ENCODE measurements at regions not wholly inside any gene's neighbourhood (a gene's known extent, or its start where the extent isn't known, plus 50 kb on each side); places are given as distances from the start of the nearest gene placed in this dataset.

DNA sequence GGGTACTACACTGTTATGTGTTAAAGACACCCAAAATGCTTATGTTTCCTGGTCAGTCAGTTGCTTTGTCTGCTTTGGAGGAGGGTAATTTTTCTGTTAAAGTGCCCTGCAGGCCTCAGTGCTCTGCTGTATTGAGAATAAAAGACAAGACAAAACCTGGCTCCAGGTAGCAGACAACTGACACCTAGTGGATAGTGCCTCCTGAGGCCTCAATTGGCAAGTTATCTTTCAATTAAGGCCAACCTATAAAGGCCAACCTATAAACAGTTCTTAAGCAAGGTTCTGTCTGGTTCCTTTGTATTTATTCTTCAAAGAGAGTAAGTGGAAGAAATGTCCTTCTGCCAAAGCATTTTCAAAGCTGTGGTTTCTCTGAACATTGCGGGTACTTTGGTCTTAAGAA, 773.8 kb downstream of the MECOM start:
- no peak for DNase-seq (ENCODE audit: low read depth)

DNA sequence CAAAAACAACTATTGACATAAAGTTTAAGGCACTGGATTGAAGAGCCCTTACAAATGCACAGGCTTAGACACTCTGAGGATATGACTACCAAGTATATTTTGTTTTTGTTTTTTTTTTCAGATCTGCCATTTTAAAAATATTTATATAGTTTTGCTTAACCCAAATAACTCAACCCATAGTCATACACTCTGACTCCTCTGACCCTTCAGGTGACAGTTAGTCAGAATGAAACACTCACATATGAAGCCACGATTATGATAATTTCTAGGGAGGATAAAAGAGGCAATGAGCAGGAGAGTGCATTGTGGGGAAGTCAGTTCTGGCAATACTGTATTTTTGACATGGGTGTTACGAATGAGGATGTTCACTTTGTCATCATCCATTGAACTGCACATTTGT, 774.7 kb downstream of the MECOM start:
- DNase-seq (ENCODE audit: low read depth) = no peak

DNA sequence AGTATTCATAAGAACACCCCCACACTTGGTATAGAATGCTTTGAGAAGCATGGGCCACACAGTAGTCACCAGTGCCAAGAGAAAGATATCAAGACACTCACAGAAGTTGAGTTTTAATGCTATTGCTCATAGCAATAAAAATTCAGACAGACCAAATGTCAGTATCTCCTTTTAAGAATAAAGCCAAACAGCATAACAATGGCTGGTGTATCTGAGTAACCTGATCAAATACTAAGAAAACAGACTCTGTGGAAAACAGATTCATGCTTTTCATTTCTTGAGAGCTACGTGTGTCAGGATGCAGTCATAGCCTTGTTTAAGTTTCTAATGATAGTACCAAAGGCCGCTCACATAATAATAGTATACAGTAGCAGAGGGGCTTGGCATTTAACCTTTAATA, 778.5 kb downstream of the MECOM start:
- DNase-seq (ENCODE audit: low read depth) = no peak

DNA sequence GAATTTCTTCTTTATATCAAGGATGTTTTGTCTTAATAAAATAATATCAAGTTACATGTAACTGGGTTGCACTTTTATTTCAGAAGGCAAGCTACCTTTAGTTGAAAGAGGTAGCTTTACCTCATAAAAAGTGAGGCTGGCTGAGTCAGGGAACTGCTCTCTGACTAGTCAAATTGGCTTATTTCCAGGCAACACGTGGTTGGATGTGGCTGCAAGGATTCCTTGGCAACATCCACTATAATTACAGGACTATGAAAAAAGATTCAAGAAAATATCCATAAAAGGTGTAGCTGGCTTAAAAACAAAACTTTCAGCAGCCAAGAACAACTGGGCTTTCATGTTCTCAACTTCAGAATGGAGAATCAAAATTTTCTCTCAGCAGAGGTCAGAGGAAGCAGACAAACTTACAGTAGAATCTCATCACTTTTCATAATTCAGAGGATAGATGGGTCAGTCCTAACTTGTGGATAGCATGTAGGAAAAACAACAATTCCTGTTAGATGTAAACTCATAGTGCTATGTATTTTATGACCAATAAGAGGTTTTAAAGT, 779.1 kb downstream of the MECOM start:
- peak; percentile 46 for DNase-seq (ENCODE audit: low read depth)

DNA sequence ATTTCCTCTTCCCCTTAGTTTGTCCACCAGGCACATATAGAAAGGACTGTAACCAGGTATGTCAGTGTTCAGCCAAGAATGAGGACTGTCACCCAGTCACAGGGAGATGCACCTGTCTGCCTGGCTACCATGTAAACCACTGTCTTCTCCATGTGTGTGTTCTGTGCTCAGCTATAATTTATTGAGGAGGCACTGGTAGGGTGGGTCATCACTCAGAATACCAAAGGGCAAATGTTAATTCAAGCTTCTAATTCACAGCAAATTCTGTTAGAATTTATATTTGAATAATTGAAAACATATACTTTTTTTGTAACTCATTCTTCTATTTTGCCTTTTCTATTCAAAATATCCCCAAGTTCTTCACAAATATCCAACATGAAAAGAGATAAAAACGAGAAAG, 780.4 kb downstream of the MECOM start:
- DNase-seq (ENCODE audit: low read depth) = no peak

DNA sequence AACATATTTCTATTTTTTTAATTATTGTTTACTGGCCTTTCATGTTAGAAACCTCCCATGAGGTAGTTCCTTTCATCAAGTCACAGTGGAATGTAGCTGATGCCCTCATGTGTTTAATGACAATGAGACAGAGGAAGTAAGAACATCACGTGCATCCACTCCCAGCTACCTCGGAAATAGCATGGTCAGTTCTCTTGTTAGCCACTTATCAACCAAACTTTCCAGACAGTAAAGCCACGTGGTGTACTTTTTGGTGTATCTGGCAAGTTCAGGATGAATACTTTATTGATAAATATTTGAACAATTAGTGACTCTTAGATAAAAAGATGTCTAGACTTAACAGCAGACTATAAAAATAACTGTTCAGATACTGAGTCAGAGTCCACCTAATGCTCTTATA, 781.7 kb downstream of the MECOM start:
- no peak for DNase-seq (ENCODE audit: low read depth)

DNA sequence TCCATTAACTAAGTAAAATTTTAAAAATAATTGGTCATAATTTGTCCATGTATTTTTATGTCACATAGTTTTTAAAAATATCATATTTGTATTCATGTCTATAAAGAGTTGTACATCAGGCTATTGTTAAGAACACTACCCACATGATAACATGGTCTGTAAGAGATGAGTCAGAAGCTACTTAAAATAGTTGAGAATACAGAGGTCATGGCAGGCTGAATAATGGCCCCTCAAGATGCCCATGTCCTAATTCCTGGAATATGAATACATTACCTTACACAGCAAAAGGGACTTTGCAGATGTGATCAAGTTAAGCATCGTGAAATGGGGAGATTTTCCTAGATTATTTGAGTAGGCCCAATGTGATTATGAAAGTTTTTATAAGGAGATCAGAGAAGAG, 782.9 kb upstream of the GOLIM4 start:
- DNase-seq (ENCODE audit: low read depth) = no peak

DNA sequence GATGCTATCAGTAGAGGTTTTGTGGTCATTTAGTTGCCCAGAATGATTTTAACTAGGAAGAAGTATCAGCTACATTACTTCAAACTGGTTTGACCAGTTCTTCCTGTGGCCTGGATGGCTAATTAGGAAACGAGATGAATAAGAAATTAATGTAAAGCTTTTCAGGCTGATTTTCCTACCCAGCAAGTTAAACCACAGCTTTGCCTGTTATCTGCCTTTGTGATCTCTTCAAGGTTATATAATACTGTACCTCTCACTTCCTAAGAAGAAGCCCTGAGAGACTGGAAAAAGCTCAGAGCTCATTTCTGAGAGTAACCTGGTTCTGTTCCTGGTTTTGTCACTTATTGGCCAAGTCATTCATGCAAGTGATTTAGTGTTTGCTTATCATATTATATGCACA, 782.2 kb upstream of the GOLIM4 start:
- no peak for DNase-seq (ENCODE audit: low read depth)

DNA sequence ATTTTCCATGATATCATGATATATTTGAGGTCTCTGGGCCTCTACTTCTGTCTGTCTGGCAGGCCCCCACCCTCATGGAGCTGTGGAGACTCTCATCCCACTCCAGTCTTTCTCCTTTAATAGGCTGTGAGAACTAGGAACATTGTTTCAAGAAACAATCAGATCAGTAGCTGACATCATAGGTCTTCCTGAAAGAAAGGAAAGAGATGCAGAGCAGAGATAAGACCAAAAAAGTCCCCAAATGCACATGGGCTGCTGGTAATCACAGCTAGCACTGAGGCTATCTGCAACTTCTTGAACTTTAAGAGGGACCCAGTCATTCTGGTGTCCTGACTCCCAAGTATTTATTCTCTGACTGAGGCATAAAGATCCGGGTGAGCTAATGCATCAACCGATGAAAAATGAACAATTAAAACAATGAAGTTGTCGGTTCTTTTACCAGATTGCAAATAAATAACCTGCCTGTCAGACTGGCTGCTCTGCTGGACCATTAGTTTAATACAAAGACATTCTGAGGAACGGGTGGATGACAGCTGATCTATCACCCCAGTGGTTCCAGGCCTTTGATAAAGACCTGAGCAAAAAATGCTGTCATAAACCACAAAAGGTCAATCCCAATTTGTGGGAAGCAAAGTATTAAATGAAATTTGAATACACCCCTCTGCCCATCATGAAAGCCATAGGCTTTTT, 780.8 kb upstream of the GOLIM4 start:
- no peak for DNase-seq (ENCODE audit: low read depth)

DNA sequence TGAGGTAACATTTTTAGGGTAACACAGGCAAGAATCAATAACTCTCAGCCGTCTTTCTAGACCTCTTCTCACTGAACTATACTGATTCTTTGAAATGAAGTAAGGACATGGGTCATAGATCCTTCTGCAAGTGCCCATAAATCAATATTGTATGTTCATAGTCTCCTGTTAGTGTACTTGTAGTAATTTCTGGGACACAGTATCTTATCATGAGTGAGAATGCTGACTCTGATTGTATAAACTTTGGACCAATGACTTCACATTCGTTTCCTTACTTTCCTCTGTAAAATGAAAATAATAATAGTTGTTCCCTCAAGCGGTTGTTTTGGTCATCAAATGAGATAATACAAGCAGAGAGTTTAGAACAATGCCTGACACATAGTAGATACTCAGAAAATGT, 777.1 kb upstream of the GOLIM4 start:
- DNase-seq (ENCODE audit: low read depth) = no peak

DNA sequence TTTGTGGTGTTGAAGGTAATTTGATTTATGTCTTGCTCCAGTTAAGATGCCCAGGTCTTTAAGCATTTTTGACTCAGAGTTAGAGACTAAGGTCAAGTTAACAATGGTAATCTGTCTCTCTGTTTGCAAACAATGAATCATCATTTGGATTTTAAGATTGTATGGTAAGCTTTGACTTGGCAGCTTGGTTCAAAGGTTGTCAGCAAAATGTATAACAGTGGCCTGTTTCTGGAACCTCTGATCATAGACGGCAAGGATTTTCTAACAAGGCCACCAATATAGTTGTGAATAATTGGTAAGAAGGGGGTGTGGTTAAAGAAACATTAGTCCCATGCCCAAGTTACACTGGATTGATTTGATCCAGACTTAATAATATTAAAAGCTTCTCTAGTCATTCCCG, 775.2 kb upstream of the GOLIM4 start:
- DNase-seq (ENCODE audit: low read depth) = no peak

DNA sequence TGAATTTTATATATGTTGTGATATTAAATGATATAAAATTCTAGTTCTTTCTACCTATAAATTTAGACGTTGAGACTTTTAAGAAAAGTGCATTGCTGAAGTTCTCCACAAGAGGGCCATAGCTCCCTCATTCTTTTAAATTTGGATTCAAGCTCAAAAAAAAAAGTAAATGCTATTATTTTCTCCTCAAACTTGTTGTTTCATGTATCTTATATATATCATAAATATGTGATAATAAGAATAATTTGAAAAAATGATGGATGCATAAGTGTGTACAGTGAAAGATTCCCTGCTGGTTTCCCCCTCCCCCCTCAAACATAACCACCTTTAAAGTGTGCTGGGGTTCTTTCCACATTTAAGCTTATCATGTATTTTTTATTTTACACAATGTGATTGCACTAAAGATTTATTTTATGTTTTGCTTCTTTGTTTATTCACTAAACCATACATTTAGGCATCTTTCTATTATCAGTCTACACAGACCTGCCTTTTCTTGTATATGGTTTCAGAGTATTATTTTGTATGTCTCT, 769.4 kb upstream of the GOLIM4 start:
- peak; percentile 16 for DNase-seq (ENCODE audit: low read depth)

DNA sequence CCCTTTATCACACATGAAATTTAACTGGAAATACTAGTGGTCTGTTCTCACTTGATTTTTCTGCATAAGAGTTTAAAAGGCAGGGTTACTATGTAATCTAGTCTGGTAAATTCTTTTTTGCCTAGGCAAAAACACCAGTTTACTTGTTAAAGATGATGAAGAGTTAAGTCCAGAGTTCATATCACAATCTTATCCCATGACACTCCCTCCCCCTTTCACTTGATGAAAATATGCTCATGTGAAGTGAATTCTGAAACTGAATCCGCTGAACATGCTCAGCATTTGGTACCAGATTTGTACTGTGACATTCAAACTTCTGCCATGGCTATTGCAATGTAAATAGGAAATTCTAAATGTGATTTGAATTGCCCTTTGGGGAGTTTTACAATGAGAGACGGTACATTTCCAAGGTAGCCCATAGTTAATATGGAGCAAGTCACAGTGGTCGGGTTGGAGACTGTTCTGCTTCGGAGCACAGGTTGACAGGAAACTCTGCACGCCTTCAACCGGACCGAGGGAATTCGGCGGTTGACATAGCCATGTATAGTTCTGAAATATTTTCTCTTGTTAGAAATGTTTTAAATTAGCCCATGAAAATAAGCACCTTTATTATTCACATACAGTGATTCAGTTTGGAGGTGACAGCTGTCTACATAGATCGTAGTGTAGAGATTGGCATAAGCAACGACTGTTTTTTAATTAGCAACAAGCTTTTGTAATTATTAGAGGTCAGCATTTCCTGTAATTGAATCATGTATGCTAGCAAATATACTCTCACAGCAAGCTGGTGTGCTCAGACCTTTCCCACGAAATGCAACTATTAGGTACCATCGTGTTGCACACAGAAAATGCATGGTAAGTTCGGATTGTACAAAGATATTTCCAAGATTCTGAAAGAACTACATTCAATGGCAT, 768.6 kb upstream of the GOLIM4 start:
- no peak for DNase-seq (ENCODE audit: low read depth)

DNA sequence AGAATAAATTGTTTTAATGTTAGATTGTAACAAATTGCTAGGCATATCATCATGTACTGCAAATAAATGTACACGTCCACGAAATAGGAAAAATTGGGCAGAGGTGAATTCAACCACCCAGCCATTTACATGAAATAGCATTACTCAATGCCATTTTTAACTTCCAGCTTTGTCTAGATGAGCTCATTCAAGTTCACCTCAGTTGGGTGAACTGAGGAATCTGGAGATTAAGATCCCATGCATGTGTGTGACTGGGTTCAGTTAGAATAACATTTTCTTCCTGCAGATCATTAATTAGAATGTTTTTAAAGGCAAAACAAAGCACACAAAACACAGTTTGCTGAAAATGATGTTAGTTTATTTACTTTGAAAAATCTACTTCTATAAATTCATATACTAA, 767.8 kb upstream of the GOLIM4 start:
- DNase-seq (ENCODE audit: low read depth) = no peak

DNA sequence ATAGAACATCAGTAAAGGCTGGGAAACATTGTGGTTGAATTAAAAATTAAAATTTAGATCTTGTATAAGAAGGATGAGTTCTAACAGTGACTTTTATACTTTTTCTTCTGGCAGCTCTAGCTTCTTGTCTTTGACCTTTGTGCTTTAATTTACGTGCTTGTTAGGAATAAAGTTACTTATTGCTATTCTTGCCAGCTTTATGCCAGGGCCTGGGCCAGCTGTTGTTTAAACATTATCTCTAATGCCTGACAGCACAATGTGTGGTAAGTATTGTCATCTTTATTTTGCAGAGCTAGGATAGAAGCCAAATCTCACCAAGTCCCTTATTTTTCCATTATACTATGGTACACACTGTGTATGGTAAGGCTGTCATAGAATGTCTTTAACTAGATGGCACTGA, 766.7 kb upstream of the GOLIM4 start:
- DNase-seq (ENCODE audit: low read depth) = no peak

DNA sequence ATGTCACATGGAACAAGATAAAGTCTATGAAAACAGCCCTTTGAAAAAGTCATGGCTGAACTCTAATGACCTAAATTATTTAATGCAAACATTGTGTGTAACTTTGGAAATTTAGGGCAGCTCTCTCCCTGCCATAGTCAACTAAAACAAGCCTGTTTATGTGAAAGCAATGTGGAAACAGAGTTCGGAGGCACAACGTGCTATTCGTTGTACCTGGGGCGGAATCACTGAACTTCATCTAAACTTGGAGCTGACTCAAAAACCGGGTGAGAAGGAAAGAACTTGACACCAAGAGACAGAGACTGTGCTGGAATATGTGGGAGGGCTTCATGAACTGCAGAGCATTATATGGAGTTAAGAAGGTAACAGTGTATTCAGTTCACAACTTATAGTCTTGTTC, 764.9 kb upstream of the GOLIM4 start:
- DNase-seq (ENCODE audit: low read depth) = no peak

DNA sequence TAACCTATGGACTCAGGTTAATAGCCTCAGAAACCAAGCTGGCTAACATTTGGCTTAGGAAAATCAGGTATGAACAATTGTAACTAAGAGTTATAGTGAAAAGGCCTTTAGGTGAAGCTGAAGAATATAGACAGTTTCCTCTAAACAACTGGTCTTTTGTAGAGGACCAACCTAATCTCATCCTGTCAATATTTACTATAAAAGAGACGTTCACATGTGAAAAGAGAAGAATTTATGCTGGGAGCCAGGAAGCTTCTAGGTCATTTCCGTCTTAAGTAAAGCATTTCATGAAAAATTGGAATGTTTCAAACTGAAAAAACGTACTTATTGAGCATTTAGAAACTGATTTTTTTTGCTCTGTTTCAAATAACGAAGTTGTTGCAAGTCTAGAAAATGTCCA, 764.3 kb upstream of the GOLIM4 start:
- no peak for DNase-seq (ENCODE audit: low read depth)

DNA sequence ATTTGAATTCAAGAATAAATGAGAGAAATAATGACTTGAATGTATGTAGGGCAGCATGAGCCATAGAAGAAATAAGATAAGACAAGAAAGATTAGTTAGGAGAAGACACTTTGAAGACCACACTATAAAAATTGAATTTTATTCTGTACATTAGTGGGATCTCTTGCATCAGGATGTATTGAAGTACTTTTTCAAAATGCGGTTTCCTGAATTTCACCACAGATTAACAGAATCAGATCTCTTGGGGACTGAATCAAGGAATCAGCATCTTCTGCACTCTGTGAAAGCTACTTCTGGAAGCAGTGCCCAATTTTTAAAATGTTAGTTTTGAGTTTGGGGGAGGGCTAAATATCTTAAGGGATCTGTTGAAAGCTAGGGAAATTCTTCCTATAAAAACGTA, 763.9 kb upstream of the GOLIM4 start:
- DNase-seq (ENCODE audit: low read depth) = no peak

DNA sequence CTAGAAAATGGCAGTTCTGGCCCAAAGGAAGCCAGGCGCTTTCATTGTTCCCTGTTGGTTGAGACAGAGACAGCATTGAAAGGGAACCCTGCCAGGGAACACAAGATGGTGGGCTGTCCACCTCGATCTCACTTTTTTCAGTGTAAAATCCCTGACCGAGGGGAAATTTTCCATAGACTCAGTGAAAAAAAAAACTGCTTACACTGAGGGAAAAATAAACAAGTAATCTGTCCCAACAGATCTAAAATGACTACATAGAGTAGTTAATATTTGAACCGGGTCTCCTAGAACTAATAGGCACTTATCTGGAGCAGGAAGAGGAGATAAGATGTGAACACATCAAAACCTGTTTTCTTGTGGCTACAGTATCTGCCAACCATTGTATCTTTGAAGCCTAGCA, 763.4 kb upstream of the GOLIM4 start:
- no peak for DNase-seq (ENCODE audit: low read depth)

DNA sequence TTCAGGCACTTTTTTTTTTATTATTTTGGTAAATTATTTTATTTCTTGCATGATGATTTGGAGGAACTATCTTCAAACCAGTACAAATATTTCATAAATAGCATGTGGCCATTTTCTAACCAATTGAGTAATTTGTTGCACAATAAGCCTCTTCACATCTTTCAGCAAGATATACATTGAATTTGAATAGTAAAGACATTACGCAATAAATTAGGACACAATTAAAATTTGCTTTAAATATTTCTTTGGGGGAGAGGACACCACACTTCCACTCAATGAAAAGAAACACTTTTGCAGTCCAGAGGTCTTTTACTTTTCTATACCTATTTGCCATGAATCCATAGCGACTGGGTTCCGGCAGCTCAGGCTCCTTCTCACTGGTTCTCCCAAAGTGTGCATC, 762.6 kb upstream of the GOLIM4 start:
- no peak for DNase-seq (ENCODE audit: low read depth)

DNA sequence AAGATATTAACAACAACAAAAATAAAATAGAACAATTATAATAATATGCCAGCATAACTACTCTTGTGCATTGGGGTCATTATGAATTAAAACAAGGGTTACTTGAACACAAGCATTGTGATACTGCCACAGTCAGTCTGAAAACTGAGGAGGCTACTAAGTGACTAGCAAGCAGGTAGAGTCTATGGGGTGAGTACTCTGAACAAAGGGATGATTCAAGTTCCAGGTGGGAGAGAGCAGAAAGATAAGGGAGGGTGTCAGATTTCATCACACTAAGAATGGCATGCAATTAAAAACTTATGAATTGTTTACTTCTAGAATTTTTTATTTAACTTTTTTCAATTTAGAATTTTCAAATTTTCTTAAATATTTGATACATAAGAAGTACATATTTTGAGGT, 754.4 kb upstream of the GOLIM4 start:
- DNase-seq (ENCODE audit: low read depth) = no peak

DNA sequence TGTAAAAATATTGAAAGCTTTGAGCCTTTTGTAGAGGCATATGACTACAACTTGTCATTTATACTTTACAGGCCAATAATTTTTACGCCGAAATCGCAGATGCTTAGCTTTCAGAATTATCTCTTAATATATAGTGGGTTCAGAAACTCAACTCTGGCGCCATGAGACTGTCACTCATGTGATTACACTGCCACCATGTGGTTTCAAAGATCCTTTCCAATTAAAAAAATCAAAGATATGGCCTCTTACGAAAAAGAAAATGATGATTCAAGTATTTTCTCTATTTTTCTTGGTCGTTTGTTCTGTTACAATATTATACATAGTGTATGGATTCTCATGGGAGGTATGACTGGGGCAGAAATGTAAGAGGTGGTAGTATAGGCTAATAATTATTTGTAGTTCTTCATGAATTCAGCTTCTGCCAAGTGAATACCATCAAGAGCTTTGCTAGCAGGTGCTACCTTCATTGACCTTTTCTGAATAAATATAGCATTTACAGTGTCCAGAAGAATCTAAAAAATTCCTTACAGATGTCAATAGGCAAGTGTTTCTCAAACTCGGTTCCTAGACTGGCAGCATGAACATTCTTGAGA, 751.7 kb upstream of the GOLIM4 start:
- peak; percentile 32 for DNase-seq (ENCODE audit: low read depth)

Measured in fibroblast of gingiva (primary cell).